H1 (cell line): ENCODE measurements at regions not wholly inside any gene's neighbourhood (a gene's known extent, or its start where the extent isn't known, plus 50 kb on each side); places are given as distances from the start of the nearest gene placed in this dataset.

Experiments
- CTCF ChIA-PET: fragments of 300-600 bp; sonication (Branson Sonifier 250); formaldehyde crosslinking; loops from one replicate; lab custom pipeline; 2021; ENCODE audit not compliant: partially characterized antibody; lab: Charles Lee
- POLR2A ChIA-PET: fragments of 300-600 bp; sonication (Branson Sonifier 250); formaldehyde crosslinking; loops from one replicate; lab custom pipeline; 2021; ENCODE audit warnings: inconsistent platforms; ENCODE audit not compliant: partially characterized antibody; lab: Charles Lee
- DNase-seq, 2 experiments: peaks; one replicate each; pipeline versions ENCODE4 v3.0.0 to v3.0.0-alpha.2; 2010 to 2022; ENCODE audit warnings: low spot score in 2 of 2, low read depth in 1 of 2, mixed read lengths in 1 of 2
- FAIRE-seq: peaks from 2 replicates; lab custom pipeline; 2011; peaks lifted over from hg19 to GRCh38; lab: Jason Lieb, UNC
- H2AFZ ChIP-seq: 2 replicates; pipeline ENCODE4 v1.8.1; 2012; ENCODE audit warnings: low read length, inconsistent platforms
- H2AK5ac ChIP-seq: 2 replicates; pipeline ENCODE4 v1.6.1; 2013; ENCODE audit warnings: low read depth, low read length
- H2BK120ac ChIP-seq: replicated peaks from 2 replicates; pipeline ENCODE3; 2013; ENCODE audit warnings: low read depth, low read length, inconsistent platforms
- H2BK12ac ChIP-seq: 2 replicates; pipeline ENCODE4 v1.6.1; 2013; ENCODE audit warnings: low read depth, low read length
- H2BK15ac ChIP-seq: 2 replicates; pipeline ENCODE4 v1.6.1; 2013; ENCODE audit warnings: low read length
- H2BK20ac ChIP-seq: 2 replicates; pipeline ENCODE4 v1.6.1; 2013; ENCODE audit warnings: low read length
- H2BK5ac ChIP-seq: 2 replicates; pipeline ENCODE4 v1.6.1; 2013; ENCODE audit warnings: low read depth, low read length
- H3K14ac ChIP-seq: 2 replicates; pipeline ENCODE4 v1.6.1; 2013; ENCODE audit warnings: inconsistent platforms; ENCODE audit not compliant: insufficient read length
- H3K18ac ChIP-seq: 2 replicates; pipeline ENCODE4 v1.6.1; 2013; ENCODE audit warnings: low read length; ENCODE audit errors: extremely low read depth
- H3K23ac ChIP-seq: 2 replicates; pipeline ENCODE4 v1.6.1; 2013; ENCODE audit warnings: inconsistent platforms; ENCODE audit not compliant: insufficient read length
- H3K23me2 ChIP-seq: 2 replicates; pipeline ENCODE4 v1.6.1; 2013; ENCODE audit warnings: low read depth, low read length
- H3K27ac ChIP-seq: 2 replicates; pipeline ENCODE4 v1.6.1; 2011; ENCODE audit warnings: low read depth, low read length, inconsistent platforms
- H3K27me3 ChIP-seq, 4 experiments: replicated peaks in 1 of 4; 1 replicate in 1 of 4; 2 replicates in 3 of 4; pipeline versions ENCODE4 v1.6.1 to v1.8.1; 2011 to 2013; ENCODE audit warnings: low read length in 3 of 4, mild to moderate bottlenecking in 3 of 4, inconsistent platforms in 2 of 4, mixed read lengths in 2 of 4, moderate library complexity in 1 of 4; ENCODE audit not compliant: control insufficient read depth in 3 of 4, insufficient read depth in 3 of 4; ENCODE audit errors: extremely low read depth in 1 of 4
- H3K36me3 ChIP-seq, 4 experiments: 2 replicates each; pipeline versions ENCODE4 v1.6.1 to v1.8.1; 2011 to 2013; ENCODE audit warnings: mild to moderate bottlenecking in 4 of 4, low read length in 3 of 4, moderate library complexity in 2 of 4, control low read depth in 1 of 4, inconsistent platforms in 1 of 4; ENCODE audit not compliant: insufficient read depth in 4 of 4, control insufficient read depth in 2 of 4
- H3K4ac ChIP-seq: replicated peaks from 2 replicates; pipeline ENCODE3; 2013; ENCODE audit warnings: low read length, low read depth, mixed read lengths, inconsistent platforms; ENCODE audit not compliant: insufficient read length
- H3K4me1 ChIP-seq, 4 experiments: replicated peaks in 1 of 4; 1 replicate in 1 of 4; 2 replicates in 3 of 4; pipeline versions ENCODE4 v1.6.1 to v1.8.1; 2011 to 2013; ENCODE audit warnings: low read length in 3 of 4, inconsistent platforms in 2 of 4, mixed read lengths in 1 of 4; ENCODE audit not compliant: insufficient read depth in 4 of 4, control insufficient read depth in 3 of 4
- H3K4me2 ChIP-seq, 2 experiments: 2 replicates each; pipeline versions ENCODE4 v1.6.1 to v1.8.1; 2011 to 2013; ENCODE audit warnings: low read depth in 2 of 2, low read length in 2 of 2, control low read depth in 1 of 2, inconsistent platforms in 1 of 2, mild to moderate bottlenecking in 1 of 2; ENCODE audit not compliant: insufficient read depth in 1 of 2
- H3K4me3 ChIP-seq, 4 experiments: fragments of 200-600, 300-600 bp in 1 of 4; sonication (generic), shearing (Covaris generic), sonication (Bioruptor Twin) in 1 of 4; 2 replicates each; pipeline versions ENCODE4 v1.5.1 to v1.8.1; 2011 to 2016; ENCODE audit warnings: low read length in 4 of 4, low read depth in 3 of 4, control low read depth in 2 of 4, inconsistent platforms in 2 of 4, mild to moderate bottlenecking in 2 of 4, mixed read lengths in 1 of 4, moderate library complexity in 1 of 4; ENCODE audit not compliant: insufficient read depth in 2 of 4; ENCODE audit errors: extremely low read depth in 1 of 4
- H3K56ac ChIP-seq: replicated peaks from 2 replicates; pipeline ENCODE3; 2013; ENCODE audit warnings: low read depth, mild to moderate bottlenecking, mixed read lengths, low read length, inconsistent platforms; ENCODE audit not compliant: insufficient read length
- H3K79me1 ChIP-seq: 2 replicates; pipeline ENCODE4 v1.6.1; 2013; ENCODE audit warnings: low read depth, low read length, control low read depth
- H3K79me2 ChIP-seq, 2 experiments: 2 replicates each; pipeline versions ENCODE4 v1.6.1 to v1.8.1; 2012 to 2013; ENCODE audit warnings: low read length in 2 of 2, mild to moderate bottlenecking in 2 of 2, inconsistent platforms in 1 of 2; ENCODE audit not compliant: insufficient read depth in 2 of 2, control insufficient read depth in 1 of 2
- H3K9ac ChIP-seq, 4 experiments: replicated peaks in 1 of 4; 1 replicate in 1 of 4; 2 replicates in 3 of 4; pipeline versions ENCODE4 v1.6.1 to v1.8.1; 2011 to 2013; ENCODE audit warnings: low read depth in 3 of 4, low read length in 3 of 4, control low read depth in 2 of 4, mild to moderate bottlenecking in 2 of 4, moderate library complexity in 2 of 4, inconsistent platforms in 1 of 4; ENCODE audit errors: extremely low read depth in 1 of 4
- H3K9me3 ChIP-seq, 2 experiments: 2 replicates each; pipeline versions ENCODE4 v1.6.1 to v1.8.1; 2012 to 2013; ENCODE audit warnings: mild to moderate bottlenecking in 2 of 2, moderate library complexity in 2 of 2, control low read depth in 1 of 2, inconsistent platforms in 1 of 2, low read depth in 1 of 2, low read length in 1 of 2, mixed read lengths in 1 of 2; ENCODE audit not compliant: insufficient read depth in 2 of 2
- H4K20me1 ChIP-seq, 2 experiments: replicated peaks in 1 of 2; 2 replicates each; pipeline versions ENCODE3 to v1.8.1; 2011 to 2013; ENCODE audit warnings: inconsistent platforms in 2 of 2, low read length in 2 of 2, mild to moderate bottlenecking in 1 of 2; ENCODE audit not compliant: insufficient read depth in 2 of 2, control insufficient read depth in 1 of 2
- H4K5ac ChIP-seq: 2 replicates; pipeline ENCODE4 v1.6.1; 2013; ENCODE audit warnings: low read length, low read depth, mixed read lengths, inconsistent platforms; ENCODE audit not compliant: insufficient read length
- H4K8ac ChIP-seq: 2 replicates; pipeline ENCODE4 v1.8.0; 2013; ENCODE audit warnings: mild to moderate bottlenecking, moderate library complexity, low read length, inconsistent platforms; ENCODE audit not compliant: insufficient read depth; ENCODE audit errors: extremely low read depth
- H4K91ac ChIP-seq: replicated peaks from 2 replicates; pipeline ENCODE3; 2013; ENCODE audit warnings: low read length, mixed read lengths, inconsistent platforms; ENCODE audit not compliant: insufficient read length
- ASH2L ChIP-seq: fragments of 200-600, 300-600 bp; sonication (generic); IDR thresholded peaks from one replicate; pipeline ENCODE4 v1.7.1; 2017; ENCODE audit warnings: low read length
- BACH1 ChIP-seq: IDR thresholded peaks from 2 replicates; pipeline ENCODE4 v1.6.1; 2012; ENCODE audit warnings: low read length, improper control_type of control experiment
- CBX8 ChIP-seq: fragments of 300-800, 300-1000 bp; sonication (generic); IDR thresholded peaks from 2 replicates; pipeline ENCODE4 v1.7.1; 2016; ENCODE audit warnings: low read depth, low read length, borderline replicate concordance
- CHD1 ChIP-seq: IDR thresholded peaks from 2 replicates; pipeline ENCODE4 v1.6.1; 2012; ENCODE audit warnings: low read depth, low read length, improper control_type of control experiment
- EGR1 ChIP-seq: IDR thresholded peaks from 2 replicates; pipeline ENCODE4 v1.6.1; 2011; ENCODE audit warnings: low read depth, low read length, borderline replicate concordance
- GABPA ChIP-seq: IDR thresholded peaks from 2 replicates; pipeline ENCODE4 v1.6.1; 2011; ENCODE audit warnings: mild to moderate bottlenecking, low read length, moderate library complexity, borderline replicate concordance; ENCODE audit not compliant: insufficient read depth
- JUND ChIP-seq: IDR thresholded peaks from 2 replicates; pipeline ENCODE4 v1.6.1; 2011; ENCODE audit warnings: mild to moderate bottlenecking, improper control_type of control experiment, low read length
- NANOG ChIP-seq: IDR thresholded peaks from 2 replicates; pipeline ENCODE4 v1.6.1; 2011; ENCODE audit warnings: low read length, low read depth, mild to moderate bottlenecking, inconsistent platforms; ENCODE audit not compliant: insufficient read depth, poor library complexity, severe bottlenecking
- POLR2AphosphoS5 ChIP-seq: IDR thresholded peaks from 2 replicates; pipeline ENCODE4 v1.6.1; 2011; ENCODE audit warnings: low read depth, low read length
- SIN3A ChIP-seq, 2 experiments: IDR thresholded peaks in 1 of 2; conservative IDR thresholded peaks in 1 of 2; 2 replicates each; pipeline ENCODE4 v1.6.1; 2011 to 2012; ENCODE audit warnings: low read length in 2 of 2, improper control_type of control experiment in 1 of 2, low read depth in 1 of 2, mild to moderate bottlenecking in 1 of 2
- SIX5 ChIP-seq: IDR thresholded peaks from 2 replicates; pipeline ENCODE4 v1.6.1; 2011; ENCODE audit warnings: mild to moderate bottlenecking, low read depth, low read length
- YY1 ChIP-seq: IDR thresholded peaks from 2 replicates; pipeline ENCODE4 v1.6.1; 2011; ENCODE audit warnings: low read depth, mild to moderate bottlenecking, low read length
- WGBS, 2 experiments: shearing (Covaris generic) in 1 of 2; methylation state at CpG; one replicate each; pipeline versions ENCODE4 v1.1.6 to v1.1.7; 2013 to 2015; ENCODE audit warnings: low lambda C conversion rate in 2 of 2, mixed read lengths in 2 of 2, inconsistent platforms in 1 of 2, low coverage in 1 of 2, missing lambda C conversion rate in 1 of 2; ENCODE audit not compliant: insufficient replicate concordance in 2 of 2, insufficient coverage in 1 of 2, insufficient read length in 1 of 2; ENCODE audit errors: extremely low coverage in 1 of 2, missing lambda C conversion rate in 1 of 2; 5-methylcytosine and 5-hydroxymethylcytosine counted together

DNA sequence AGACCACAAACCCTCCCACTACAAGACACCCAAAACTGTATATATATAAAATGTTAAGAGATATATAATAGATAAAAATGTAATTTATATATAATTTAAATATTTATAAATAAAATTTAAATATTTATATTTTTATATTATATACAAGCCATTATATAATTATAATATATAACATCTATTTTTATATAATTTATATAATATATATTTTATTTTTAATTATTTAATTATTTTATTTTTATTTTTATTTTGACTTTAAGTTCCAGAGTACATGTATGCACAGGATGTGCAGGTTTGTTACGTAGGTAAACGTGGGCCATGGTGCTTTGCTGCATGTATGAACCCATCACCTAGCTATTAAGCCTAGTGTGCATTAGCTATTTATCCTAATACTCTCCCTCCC lies 1090.2 kb downstream of the NXPH1 start:
- no peak overlapping the region for H3K4me3 ChIP-seq
- H3K4me2 ChIP-seq = no peak overlapping the region
- H2AFZ ChIP-seq = no peak overlapping the region
- H3K23ac ChIP-seq = no peak overlapping the region
- H2AK5ac ChIP-seq = no peak overlapping the region
- no peak overlapping the region for H4K5ac ChIP-seq
- CTCF ChIA-PET = no interaction called here
- no peak overlapping the region for H3K18ac ChIP-seq
- no peaks in the 10 kb centered on the region for H3K36me3 ChIP-seq
- FAIRE-seq (no peak), DNase-seq (no peak)
- no peaks in the 10 kb centered on the region for H3K79me2 ChIP-seq
- H3K4me1 ChIP-seq = no peaks in the 10 kb centered on the region
- no peak overlapping the region for H4K8ac ChIP-seq
- no peak overlapping the region for H3K14ac ChIP-seq
- H3K27ac ChIP-seq = no peak overlapping the region
- WGBS, 2 experiments = 100% methylated on average over 2 of the region's 2 CpGs; no CpG with 5 or more reads in 1 of the 2 experiments
- no peak overlapping the region for H2BK12ac ChIP-seq
- H2BK5ac ChIP-seq = no peak overlapping the region
- H3K9ac ChIP-seq = no peak overlapping the region
- no peaks in the 10 kb centered on the region for H3K79me1 ChIP-seq
- no peak overlapping the region for H3K56ac ChIP-seq
- no peaks in the 10 kb centered on the region for H3K27me3 ChIP-seq
- no peaks in the 10 kb centered on the region for H4K20me1 ChIP-seq
- H3K23me2 ChIP-seq = no peaks in the 10 kb centered on the region
- POLR2A ChIA-PET = no interaction called here
- no peaks in the 10 kb centered on the region for H3K9me3 ChIP-seq
- no peak overlapping the region for H4K91ac ChIP-seq
- no peak overlapping the region for H2BK15ac ChIP-seq
- TF ChIP-seq CBX8 = no peak
- no peak for TF ChIP-seq SIN3A (conservative IDR thresholded peaks at IDR 0.05 in 1 of 2, IDR thresholded peaks at IDR 0.05 in 1 of 2; ENCODE audit: low read depth in 1 of 2, low read length in 2 of 2)
- no peak for TF ChIP-seq SIX5
- TF ChIP-seq NANOG = no peak
- TF ChIP-seq YY1 = no peak
- TF ChIP-seq ASH2L = no peak
- no peak for TF ChIP-seq JUND
- no peak for TF ChIP-seq BACH1
- no peak for TF ChIP-seq CHD1
- no peak for TF ChIP-seq GABPA
- TF ChIP-seq POLR2AphosphoS5 = no peak
- TF ChIP-seq EGR1 = no peak
- H2BK120ac ChIP-seq = no peak overlapping the region
- no peak overlapping the region for H2BK20ac ChIP-seq
- no peak overlapping the region for H3K4ac ChIP-seq
